Activated CD8-positive, alpha-beta memory T cell treated with anti-CD3 and anti-CD28 coated beads, Interleukin-2, amount 10 ng/mL, durations not matched to agents 7 days and 5 days (primary cell): ENCODE measurements at regions not wholly inside any gene's neighbourhood (a gene's known extent, or its start where the extent isn't known, plus 50 kb on each side); places are given as distances from the start of the nearest gene placed in this dataset.
"Not testable (repeated sequence)": the region's sequence is repeated elsewhere in the genome, so short reads cannot be mapped to it uniquely, and the experiment has no call there.

Source experiments
- ATAC-seq: fragments of 150-1000 bp; cut with Tn5 transposase; one replicate; pipeline ENCODE4 v1.10.0; 2021; ENCODE audit warnings: moderate library complexity
- CTCF ChIA-PET: fragments of 350-600 bp; sonication (Branson Sonifier 250); formaldehyde crosslinking; loops from one replicate; lab custom pipeline; 2021; ENCODE audit warnings: antibody characterized with exemption; lab: Charles Lee
- DNase-seq: peaks from one replicate; pipeline ENCODE4 v3.0.0-alpha.2; 2020
- H3K27ac Mint-ChIP-seq: one replicate; pipeline ENCODE4 v1.8.0; 2021; ENCODE audit warnings: mild to moderate bottlenecking, mixed read lengths
- H3K27me3 Mint-ChIP-seq: one replicate; pipeline ENCODE4 v1.8.0; 2021; ENCODE audit warnings: mixed read lengths
- H3K36me3 Mint-ChIP-seq: one replicate; pipeline ENCODE4 v1.8.0; 2021; ENCODE audit warnings: mild to moderate bottlenecking, mixed read lengths
- H3K4me1 Mint-ChIP-seq: one replicate; pipeline ENCODE4 v1.8.0; 2021; ENCODE audit warnings: mixed read lengths
- H3K4me3 Mint-ChIP-seq: one replicate; pipeline ENCODE4 v1.8.0; 2021; ENCODE audit warnings: mild to moderate bottlenecking, moderate library complexity, mixed read lengths
- H3K9me3 Mint-ChIP-seq: one replicate; pipeline ENCODE4 v1.8.0; 2022; ENCODE audit warnings: low read depth, mixed read lengths

- H3K4me3 Mint-ChIP-seq: no peak overlapping the region
- no peaks in the 10 kb centered on the region for H3K9me3 Mint-ChIP-seq
- no peaks in the 10 kb centered on the region for H3K27me3 Mint-ChIP-seq
- CTCF ChIA-PET: no interaction called here
- H3K36me3 Mint-ChIP-seq: no peaks in the 10 kb centered on the region
- H3K4me1 Mint-ChIP-seq: no peaks in the 10 kb centered on the region
- no peak for ATAC-seq
- DNase-seq: no peak
- H3K27ac Mint-ChIP-seq: no peak overlapping the region
Measured at GRCh38 chr5:91639744-91640143, 256.6 kb upstream of the ARRDC3 start.

DNA sequence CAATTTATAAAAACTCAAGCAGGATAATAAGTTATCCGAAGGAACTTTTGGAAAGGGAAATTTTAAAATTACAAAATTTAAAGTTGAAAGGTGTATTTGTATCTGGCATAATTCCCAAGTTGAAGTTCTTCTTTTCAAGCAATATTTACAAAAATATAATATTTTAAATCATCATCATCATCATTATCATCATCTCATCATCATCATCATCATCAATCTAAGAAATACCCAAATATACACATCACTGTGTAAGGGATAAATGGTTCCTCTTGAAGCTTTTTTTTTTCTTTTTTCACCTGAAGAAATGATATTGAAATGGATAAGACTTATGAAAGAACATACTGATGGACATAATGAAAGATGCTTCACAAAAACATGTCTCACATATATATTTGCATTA is 254.9 kb upstream of the ARRDC3 start:
- Mint-ChIP-seq H3K9me3 (no peaks in the 10 kb centered on the region), H3K4me3 (no peak overlapping the region), H3K4me1 (no peaks in the 10 kb centered on the region), H3K36me3 (no peaks in the 10 kb centered on the region), H3K27ac (no peak overlapping the region), H3K27me3 (no peaks in the 10 kb centered on the region)
- ATAC-seq (no peak), DNase-seq (no peak)
- CTCF ChIA-PET: no interaction called here

GRCh38 chr5:91635950-91636734 is 253.0 kb upstream of the ARRDC3 start:
- Mint-ChIP-seq H3K27me3 (no peaks in the 10 kb centered on the region), H3K27ac (no peak overlapping the region), H3K4me1 (no peaks in the 10 kb centered on the region), H3K36me3 (no peaks in the 10 kb centered on the region), H3K4me3 (no peak overlapping the region), H3K9me3 (no peaks in the 10 kb centered on the region)
- no peak for ATAC-seq
- DNase-seq: no peak
- CTCF ChIA-PET: no interaction called here

DNA sequence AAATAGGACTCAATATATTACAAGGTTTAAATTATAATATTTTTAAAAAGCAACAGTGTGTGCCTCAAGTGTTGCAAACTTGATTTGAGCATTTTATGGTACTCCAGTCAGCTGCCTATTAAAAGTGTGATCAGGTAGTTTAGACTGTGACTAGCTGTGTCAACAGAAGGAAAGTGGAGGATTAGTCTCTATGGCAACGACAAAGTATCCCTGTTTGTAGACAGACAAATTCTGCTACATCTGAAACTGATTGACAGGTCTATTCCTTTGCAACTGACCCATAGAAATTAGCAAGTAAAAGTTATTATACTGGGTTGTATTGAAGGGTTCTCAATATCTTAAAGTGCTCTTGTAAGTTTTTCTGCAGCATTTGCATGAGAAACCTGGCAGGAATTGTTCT is 249.8 kb upstream of the ARRDC3 start:
- Mint-ChIP-seq H3K9me3 (no peaks in the 10 kb centered on the region), H3K36me3 (no peaks in the 10 kb centered on the region), H3K4me1 (no peaks in the 10 kb centered on the region)

GRCh38 chr5:91611746-91612145 is 228.6 kb upstream of the ARRDC3 start:
- Mint-ChIP-seq H3K4me1 (no peaks in the 10 kb centered on the region), H3K9me3 (no peaks in the 10 kb centered on the region), H3K36me3 (no peaks in the 10 kb centered on the region), H3K27ac (no peak overlapping the region), H3K27me3 (no peaks in the 10 kb centered on the region), H3K4me3 (no peak overlapping the region)
- DNase-seq: no peak
- CTCF ChIA-PET: no interaction called here
- ATAC-seq: no peak

More for the DNA sequence above, 249.8 kb upstream of the ARRDC3 start:
- CTCF ChIA-PET: no interaction called here
- Mint-ChIP-seq H3K27ac (no peak overlapping the region), H3K4me3 (no peak overlapping the region), H3K27me3 (no peaks in the 10 kb centered on the region)
- DNase-seq (no peak), ATAC-seq (no peak)

DNA sequence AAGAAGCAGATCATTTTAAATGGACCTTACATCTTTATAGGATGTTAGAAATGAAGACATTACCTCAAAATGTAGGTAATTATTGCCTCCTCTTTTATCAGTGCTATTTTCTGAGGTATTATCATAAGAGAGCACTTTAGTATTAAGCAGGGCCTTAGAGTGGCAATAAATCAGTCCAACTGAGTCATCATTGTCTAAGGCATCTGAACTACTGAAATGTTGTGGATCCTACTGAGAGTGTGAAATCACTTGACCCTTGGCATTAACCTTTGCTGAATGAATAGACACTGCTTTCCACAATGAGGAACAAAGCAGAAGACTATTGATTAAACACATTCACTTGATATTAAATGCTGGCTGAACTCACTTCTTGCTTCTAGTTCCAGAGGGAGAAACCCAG is 224.6 kb upstream of the ARRDC3 start:
- CTCF ChIA-PET: no interaction called here
- DNase-seq (no peak), ATAC-seq (no peak)
- no peak overlapping the region for H3K27ac Mint-ChIP-seq
- H3K4me3 Mint-ChIP-seq: no peak overlapping the region
- H3K36me3 Mint-ChIP-seq: no peaks in the 10 kb centered on the region
- H3K9me3 Mint-ChIP-seq: no peaks in the 10 kb centered on the region
- H3K27me3 Mint-ChIP-seq: no peaks in the 10 kb centered on the region
- no peaks in the 10 kb centered on the region for H3K4me1 Mint-ChIP-seq

GRCh38 chr5:91599863-91600262 is 216.7 kb upstream of the ARRDC3 start:
- DNase-seq (no peak), ATAC-seq (no peak)
- CTCF ChIA-PET: no interaction called here

DNA sequence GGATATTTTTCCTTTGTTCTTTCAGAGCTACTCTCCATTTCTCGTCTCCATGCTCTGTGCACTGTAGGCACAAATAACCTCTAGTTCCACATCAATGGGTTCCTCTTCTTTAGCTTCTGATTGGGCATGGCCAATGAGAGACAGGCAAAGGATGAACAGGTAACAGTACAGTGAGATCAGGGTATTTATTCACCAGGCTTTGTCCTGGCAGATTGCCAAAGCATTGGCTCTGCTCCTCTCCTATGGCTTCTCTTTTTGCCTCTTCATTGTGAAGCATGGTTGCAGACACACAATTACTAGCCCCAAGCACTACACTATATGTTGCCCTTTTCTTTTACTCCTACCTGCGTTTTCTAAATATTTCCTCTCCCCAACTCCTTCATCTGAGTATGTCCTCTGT is 215.1 kb upstream of the ARRDC3 start:
- H3K27ac Mint-ChIP-seq: no peak overlapping the region

More at GRCh38 chr5:91599863-91600262, 216.7 kb upstream of the ARRDC3 start:
- no peak overlapping the region for H3K27ac Mint-ChIP-seq
- no peaks in the 10 kb centered on the region for H3K27me3 Mint-ChIP-seq
- H3K4me3 Mint-ChIP-seq: no peak overlapping the region
- H3K4me1 Mint-ChIP-seq: no peaks in the 10 kb centered on the region
- no peaks in the 10 kb centered on the region for H3K9me3 Mint-ChIP-seq
- H3K36me3 Mint-ChIP-seq: no peaks in the 10 kb centered on the region

DNA sequence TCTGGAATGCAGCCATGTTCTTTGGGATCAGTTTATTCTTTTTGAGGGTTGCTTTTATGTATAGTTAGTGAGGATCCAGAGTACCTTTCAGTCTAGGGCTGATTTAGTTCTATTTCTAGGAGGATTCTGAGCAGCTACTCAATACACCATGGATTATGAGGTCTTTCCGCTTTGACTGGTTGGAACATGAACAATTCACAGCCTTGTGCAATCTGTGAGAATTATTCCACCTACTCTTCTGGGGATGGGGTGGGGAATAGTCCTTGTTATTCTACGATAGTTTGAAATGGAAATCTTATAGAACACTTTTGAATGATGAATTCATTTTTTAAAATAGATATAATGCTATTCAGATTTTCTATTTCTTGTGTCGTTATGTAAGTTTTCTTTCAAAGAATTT is 212.3 kb upstream of the ARRDC3 start:
- no peak for ATAC-seq
- DNase-seq: no peak
- CTCF ChIA-PET: no interaction called here
- H3K27me3 Mint-ChIP-seq: no peaks in the 10 kb centered on the region
- H3K9me3 Mint-ChIP-seq: peaks cover 6% of the 10 kb centered on the region
- H3K27ac Mint-ChIP-seq: no peak overlapping the region
- no peak overlapping the region for H3K4me3 Mint-ChIP-seq
- H3K4me1 Mint-ChIP-seq: no peaks in the 10 kb centered on the region
- no peaks in the 10 kb centered on the region for H3K36me3 Mint-ChIP-seq

More for the DNA sequence above, 215.1 kb upstream of the ARRDC3 start:
- Mint-ChIP-seq H3K4me3 (no peak overlapping the region), H3K9me3 (peaks cover 2% of the 10 kb centered on the region), H3K36me3 (no peaks in the 10 kb centered on the region), H3K4me1 (no peaks in the 10 kb centered on the region), H3K27me3 (no peaks in the 10 kb centered on the region)
- DNase-seq (no peak), ATAC-seq (no peak)
- CTCF ChIA-PET: no interaction called here

DNA sequence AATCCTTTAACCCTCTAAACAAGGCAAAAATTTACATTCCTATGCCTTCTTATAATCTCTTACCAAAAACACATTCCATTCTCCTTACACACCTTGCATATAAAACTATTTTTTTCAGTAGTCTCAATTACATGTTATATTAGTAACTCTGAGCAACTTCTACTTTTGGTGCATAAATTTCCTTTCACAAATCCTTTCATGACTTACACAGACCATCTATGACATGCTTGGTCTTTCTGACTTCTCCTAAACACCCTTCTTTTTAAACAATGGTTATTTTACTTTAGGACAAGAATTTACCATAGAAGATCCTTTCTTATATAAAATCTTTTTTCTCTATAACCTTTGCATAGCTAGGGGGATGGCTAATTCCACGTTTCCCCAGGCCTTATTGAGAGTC is 208.0 kb upstream of the ARRDC3 start:
- no peaks in the 10 kb centered on the region for H3K36me3 Mint-ChIP-seq
- peaks cover 6% of the 10 kb centered on the region for H3K9me3 Mint-ChIP-seq
- DNase-seq (no peak), ATAC-seq (no peak)
- no peak overlapping the region for H3K27ac Mint-ChIP-seq
- H3K4me3 Mint-ChIP-seq: no peak overlapping the region
- H3K27me3 Mint-ChIP-seq: no peaks in the 10 kb centered on the region
- CTCF ChIA-PET: no interaction called here
- no peaks in the 10 kb centered on the region for H3K4me1 Mint-ChIP-seq

GRCh38 chr5:91586232-91586631 is 203.1 kb upstream of the ARRDC3 start:
- ATAC-seq (no peak), DNase-seq (no peak)
- no peak overlapping the region for H3K27ac Mint-ChIP-seq
- no peaks in the 10 kb centered on the region for H3K9me3 Mint-ChIP-seq
- H3K27me3 Mint-ChIP-seq: no peaks in the 10 kb centered on the region
- H3K36me3 Mint-ChIP-seq: no peaks in the 10 kb centered on the region
- CTCF ChIA-PET: no interaction called here
- H3K4me1 Mint-ChIP-seq: no peaks in the 10 kb centered on the region
- no peak overlapping the region for H3K4me3 Mint-ChIP-seq

DNA sequence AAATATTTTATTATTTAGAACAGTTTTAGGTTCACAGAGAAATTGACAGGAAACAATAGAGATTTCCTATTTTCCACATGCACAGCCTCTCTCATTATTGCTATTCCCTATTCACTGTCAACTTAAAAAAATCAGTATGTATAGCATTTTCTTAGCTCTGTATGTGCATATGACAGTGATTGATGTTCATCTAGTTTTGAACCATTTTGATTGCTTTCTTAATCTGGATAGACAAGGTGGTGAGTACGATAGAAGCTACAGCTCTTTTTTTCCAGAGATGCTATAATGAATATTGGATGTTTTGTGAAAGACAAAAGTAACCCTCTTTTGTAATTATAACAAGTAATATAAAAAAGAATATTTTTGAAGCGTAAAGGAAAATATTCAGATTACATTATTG is 201.2 kb upstream of the ARRDC3 start:
- no peak overlapping the region for H3K27ac Mint-ChIP-seq
- DNase-seq: no peak
- no peaks in the 10 kb centered on the region for H3K36me3 Mint-ChIP-seq
- CTCF ChIA-PET: no interaction called here
- no peaks in the 10 kb centered on the region for H3K27me3 Mint-ChIP-seq
- no peak for ATAC-seq
- no peaks in the 10 kb centered on the region for H3K4me1 Mint-ChIP-seq
- H3K4me3 Mint-ChIP-seq: no peak overlapping the region
- no peaks in the 10 kb centered on the region for H3K9me3 Mint-ChIP-seq

DNA sequence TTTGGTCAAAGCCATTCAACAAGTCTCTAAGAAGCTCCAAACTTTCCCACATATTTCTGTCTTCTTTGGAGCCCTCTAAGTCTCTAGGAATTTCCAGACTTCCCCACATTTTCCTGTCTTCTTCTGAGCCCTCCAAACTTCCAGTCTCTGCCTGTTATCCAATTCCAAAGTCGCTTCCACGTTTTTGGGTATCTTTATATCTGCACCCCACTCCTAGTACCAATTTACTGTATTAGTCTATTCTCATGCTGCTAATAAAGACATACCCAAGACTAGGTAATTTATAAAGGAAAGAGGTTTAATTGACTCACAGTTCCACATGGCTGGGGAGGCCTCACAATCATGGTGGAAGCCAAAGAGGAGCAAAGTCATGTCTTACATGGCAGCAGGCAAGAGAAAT is 182.9 kb upstream of the ARRDC3 start:
- H3K9me3 Mint-ChIP-seq: peaks cover 12% of the 10 kb centered on the region
- H3K27me3 Mint-ChIP-seq, DNase-seq, H3K4me1 Mint-ChIP-seq, H3K36me3 Mint-ChIP-seq, H3K27ac Mint-ChIP-seq, CTCF ChIA-PET, H3K4me3 Mint-ChIP-seq, ATAC-seq: not testable (repeated sequence)

GRCh38 chr5:91562922-91563321 is 179.8 kb upstream of the ARRDC3 start:
- H3K4me3 Mint-ChIP-seq: no peak overlapping the region
- H3K27me3 Mint-ChIP-seq: no peaks in the 10 kb centered on the region
- H3K4me1 Mint-ChIP-seq: no peaks in the 10 kb centered on the region
- H3K27ac Mint-ChIP-seq: no peak overlapping the region
- DNase-seq (no peak), ATAC-seq (no peak)
- no peaks in the 10 kb centered on the region for H3K36me3 Mint-ChIP-seq
- CTCF ChIA-PET: no interaction called here
- H3K9me3 Mint-ChIP-seq: peaks cover 12% of the 10 kb centered on the region
